Heart left ventricle (tissue), 13 donors: ENCODE measurements at regions not wholly inside any gene's neighbourhood (a gene's known extent, or its start where the extent isn't known, plus 50 kb on each side); places are given as distances from the start of the nearest gene placed in this dataset.

Experiments used
- CTCF ChIP-seq, 12 donors: fragments of 200-600 bp; sonication (generic) in 4 of 12; IDR thresholded peaks; one replicate each; pipeline versions ENCODE4 v1.5.0 to v1.8.0; 2018 to 2022; ENCODE audit warnings: antibody characterized with exemption in 12 of 12, mild to moderate bottlenecking in 5 of 12
- POLR2A ChIP-seq, 2 donors: fragments of 450-650 bp; IDR thresholded peaks; one replicate each; pipeline ENCODE4 v1.6.1; 2017; ENCODE audit warnings: antibody characterized with exemption in 2 of 2, mild to moderate bottlenecking in 2 of 2, moderate library complexity in 2 of 2
- donor health status: ischemic (EF 13 %, LVEDD 7.1; RV severe dilation, severe dysfunction).
- donor health status: DM: no; HTN: yes; CAD: no.
- donor health status: DM: no; HTN: no; CAD: no.
- donor health status: ischemic (EF 25% LVEDD 6.9; RV normal size, moderate dysfunction).
- donor health status: ischemic (EF 25% LVEDD 5.7; RV mildly dilated, moderate dysfunction).
- donor health status: ischemic (EF 35%, LVEDD 5.7; RV mildly dilated, moderate dysfunction).
- donor health status: nonischemic (EF 11% LVEDD 7.7; RV severe dilation, severe dysfunction).
- donor health status: DM: yes; HTN: yes; CAD: no.
- donor health status: PGD.
- donor health status: ischemic (EF 29% LVEDD 5.4; RV normal size, mild dysfunction).
- donor health status: nonischemic (EF 23%, LVEDD 6.1; RV moderate dilation, normal function).

GRCh38 chr22:27032091-27032761 is 374.8 kb downstream of the MIAT start:
- TF ChIP-seq CTCF (IDR thresholded peaks at IDR 0.05) (peak in 2 of 12 donors; percentile 3 to 5), POLR2A (IDR thresholded peaks at IDR 0.05) (no peak)
